SK-N-DZ (cell line): ENCODE measurements at regions not wholly inside any gene's neighbourhood (a gene's known extent, or its start where the extent isn't known, plus 50 kb on each side); places are given as distances from the start of the nearest gene placed in this dataset.
"Not testable (repeated sequence)": the region's sequence is repeated elsewhere in the genome, so short reads cannot be mapped to it uniquely, and the experiment has no call there.

Experiments used
- DNase-seq: peaks from one replicate; pipeline ENCODE4 v3.0.0-alpha.2; 2015; ENCODE audit warnings: low spot score

DNA sequence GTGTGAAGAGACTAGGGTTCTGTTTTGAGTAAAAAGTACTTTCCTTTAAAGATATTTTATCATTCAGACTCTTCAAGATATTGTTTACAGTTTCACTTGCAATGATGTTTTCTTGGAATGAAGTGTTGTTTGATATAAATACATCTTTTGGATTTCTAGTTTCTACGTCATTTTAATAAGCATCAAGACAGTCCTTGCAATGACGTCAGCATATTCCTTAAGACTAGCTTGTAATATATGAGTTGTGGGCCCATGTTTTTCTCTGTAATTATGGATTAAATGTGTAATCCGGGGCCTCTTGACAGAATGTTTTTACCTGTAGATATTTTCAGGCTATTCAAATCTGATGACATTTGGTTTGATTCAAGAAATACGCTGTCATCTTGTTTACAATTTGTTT is 66.1 kb downstream of the RBMX2 start:
- no peak for DNase-seq

DNA sequence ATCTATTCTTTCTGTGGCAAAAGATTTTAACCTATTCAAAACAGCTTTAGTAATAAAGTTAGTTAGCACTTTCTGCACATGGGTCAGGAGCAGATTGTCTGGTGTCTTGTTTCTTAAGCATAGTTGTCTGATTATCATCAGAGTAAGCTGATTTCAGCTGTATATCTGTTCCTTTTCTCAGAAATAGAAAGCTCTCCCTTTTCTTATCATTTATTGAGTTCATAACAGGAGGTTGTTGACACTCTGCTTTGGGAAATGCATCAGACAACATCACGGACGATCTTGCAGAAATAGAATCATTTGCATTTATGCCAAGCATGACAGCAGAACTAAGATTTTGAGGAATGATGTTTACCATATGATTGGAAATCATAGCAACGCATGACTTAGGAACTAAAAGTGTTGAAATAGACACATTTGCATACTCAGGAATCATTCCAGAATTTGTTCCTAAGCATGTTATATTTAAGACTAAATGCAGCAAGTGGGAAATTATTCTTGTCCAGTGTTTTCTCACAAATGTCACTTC is 66.7 kb downstream of the RBMX2 start:
- peak; percentile 54 for DNase-seq

DNA sequence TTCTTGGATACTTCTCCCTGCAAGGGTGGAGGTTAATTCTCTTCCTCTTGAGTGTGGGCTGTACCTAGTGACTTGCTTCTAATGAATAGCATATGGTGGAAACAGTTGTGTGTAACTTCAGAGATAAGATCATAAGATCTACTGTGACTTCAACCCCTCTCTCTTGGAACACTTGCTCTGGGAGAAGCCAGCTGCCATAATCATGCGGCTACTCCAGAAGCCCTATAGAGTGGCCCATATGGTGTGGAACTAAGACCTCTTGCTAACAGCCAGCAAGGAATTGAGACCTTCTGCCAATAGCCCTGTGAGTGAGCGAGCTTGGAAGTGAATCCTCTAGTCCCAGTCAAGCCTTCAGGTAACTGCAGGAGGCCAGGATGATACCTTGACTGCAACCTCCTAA is 81.1 kb downstream of the RBMX2 start:
- peak; percentile 56 for DNase-seq

DNA sequence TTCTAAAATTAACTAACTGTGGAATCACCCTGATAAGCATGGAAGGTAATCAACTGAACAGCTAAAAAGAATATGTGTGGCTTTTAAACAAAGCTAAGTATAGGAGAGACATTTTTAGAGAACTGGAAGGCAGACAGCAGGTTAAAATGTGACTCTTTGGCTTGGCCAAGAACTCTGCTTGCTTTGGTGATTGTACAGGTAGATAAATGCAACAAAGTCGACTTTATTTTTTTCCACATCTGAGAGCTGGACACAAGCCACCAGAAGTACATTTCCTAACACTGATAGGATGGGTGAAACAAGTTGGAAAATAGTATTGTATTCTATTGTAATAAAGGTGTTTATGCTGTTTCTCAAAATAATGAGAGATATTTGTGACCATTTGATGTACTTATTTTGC is 84.1 kb downstream of the RBMX2 start:
- no peak for DNase-seq

DNA sequence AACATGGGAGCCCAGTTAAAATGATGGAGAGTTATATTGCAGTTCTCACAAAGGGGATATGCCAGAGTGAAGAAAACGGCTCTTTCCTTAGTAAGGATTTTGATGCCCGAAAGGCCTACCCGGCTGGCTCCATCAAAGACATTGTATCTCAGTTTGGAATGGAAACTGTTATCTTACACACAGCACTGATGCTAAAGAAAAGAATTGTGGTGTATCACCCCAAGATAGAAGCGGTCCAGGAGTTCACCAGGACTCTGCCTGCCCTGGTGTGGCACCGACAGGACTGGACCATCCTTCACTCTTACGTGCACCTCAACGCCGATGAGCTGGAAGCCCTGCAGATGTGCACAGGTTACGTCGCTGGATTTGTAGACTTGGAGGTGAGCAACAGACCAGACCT is 93.7 kb downstream of the RBMX2 start:
- not testable (repeated sequence) for DNase-seq

DNA sequence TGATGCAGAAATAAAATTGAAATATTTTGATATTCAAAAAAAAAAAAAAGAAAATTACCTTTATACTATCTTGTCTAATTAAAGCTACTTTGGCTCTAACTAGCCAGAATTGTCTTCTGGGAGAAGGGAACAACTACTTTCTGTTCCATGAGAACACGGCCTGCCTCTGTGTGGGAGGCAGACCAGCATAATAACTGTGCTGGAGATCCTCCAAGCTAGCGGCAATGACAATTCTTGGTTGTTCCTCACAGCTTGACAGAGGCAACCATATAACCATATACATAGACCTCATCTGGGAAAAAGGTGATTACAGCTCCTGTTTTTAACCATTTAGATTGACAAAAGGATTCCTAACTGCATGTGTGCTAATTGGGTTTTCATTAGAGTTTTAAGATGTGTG is 95.7 kb downstream of the RBMX2 start:
- no peak for DNase-seq

DNA sequence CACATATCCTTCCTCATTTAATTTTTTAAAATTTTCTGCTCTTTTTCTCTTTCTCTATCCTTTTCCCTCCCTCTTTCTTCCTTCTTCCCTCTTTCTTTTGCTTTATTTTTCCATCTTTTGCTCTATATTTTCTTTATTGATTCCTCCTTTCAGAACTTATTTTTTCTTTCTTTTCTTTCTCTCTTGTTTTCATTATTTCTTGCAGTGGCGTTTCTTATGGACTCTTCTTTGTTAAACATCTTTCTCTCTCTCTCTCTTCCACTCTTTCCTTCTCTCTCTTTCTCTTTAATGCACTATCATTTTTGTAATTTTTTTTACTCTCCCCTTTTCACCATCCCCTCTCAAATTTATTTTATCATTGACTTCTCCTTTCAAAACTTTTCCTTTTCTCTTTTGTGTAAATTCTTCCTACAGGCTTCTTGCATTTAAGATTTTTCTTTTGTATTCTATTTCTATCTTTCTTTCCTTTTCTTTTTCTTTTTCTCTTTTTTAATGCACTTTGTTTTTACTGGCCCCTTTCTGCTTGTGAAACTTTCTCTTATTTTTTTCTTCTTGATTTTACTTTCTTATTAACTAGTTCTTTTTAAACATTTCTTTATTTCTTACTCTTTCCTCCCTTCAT is 97.0 kb downstream of the RBMX2 start:
- no peak for DNase-seq

DNA sequence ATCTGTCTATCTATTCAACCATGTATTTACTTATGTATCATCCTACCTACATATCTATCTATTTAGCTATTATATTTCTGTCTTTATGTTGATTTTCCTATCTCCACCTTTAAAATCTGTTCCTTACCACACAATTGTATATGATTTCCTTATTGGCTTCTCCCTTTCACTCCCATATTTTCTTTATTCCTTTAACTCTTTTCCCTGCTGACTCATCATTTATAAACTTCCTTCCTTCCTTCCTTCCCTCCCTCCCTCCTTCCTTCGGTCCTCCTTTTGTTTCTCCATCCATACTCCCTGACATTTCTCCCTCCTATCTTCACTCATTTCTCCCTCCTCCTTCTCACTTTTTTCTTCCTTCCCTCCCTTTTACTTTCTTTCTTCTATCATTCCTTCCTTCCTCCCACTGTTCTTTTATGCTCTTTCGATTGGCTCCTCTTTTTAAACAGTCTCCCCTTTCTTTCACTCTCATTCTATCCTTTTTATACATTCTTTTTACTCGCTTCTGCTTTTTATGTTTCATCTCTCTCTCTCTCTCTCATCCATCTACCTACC is 100.3 kb downstream of the RBMX2 start:
- no peak for DNase-seq

DNA sequence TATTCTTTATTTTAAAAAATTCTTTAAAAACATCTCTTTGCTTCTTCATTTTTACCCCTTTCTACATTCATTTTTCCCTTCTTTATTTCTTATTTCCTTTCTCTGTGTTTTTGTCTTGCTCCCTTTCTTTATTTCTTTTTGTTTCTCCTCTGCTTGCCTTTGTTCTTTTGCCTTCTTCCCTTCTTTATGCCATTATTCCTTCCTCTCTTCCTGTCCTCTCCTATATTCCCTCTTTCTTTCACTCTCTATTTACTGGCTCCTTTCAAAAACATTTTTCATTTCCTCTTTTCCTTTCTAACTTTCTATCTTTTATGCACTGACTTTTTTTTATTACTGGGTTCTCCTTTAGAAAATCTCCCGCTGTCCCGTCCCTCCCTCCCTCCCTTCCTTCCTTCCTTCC is 102.2 kb downstream of the RBMX2 start:
- DNase-seq, result no peak

DNA sequence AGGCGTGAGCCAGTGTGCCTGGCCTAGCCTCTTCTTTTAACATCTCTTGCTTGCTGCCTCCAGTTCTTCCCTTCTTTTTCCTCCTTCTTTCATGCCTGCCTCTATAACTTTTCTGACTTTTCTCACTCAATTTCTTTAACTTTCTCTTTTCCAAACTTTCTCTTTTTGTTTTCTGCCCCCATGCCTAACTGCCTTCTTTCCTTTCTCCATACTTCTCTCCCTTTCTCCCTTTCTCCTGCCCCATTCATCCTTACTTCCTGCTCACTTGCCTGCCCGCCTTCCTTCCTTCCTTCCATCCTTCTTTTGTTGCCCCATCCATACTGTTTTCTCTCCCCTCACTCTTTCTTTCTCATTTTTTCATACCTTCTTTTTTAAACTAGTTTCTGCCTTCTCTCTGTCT is 105.2 kb downstream of the RBMX2 start:
- no peak for DNase-seq

DNA sequence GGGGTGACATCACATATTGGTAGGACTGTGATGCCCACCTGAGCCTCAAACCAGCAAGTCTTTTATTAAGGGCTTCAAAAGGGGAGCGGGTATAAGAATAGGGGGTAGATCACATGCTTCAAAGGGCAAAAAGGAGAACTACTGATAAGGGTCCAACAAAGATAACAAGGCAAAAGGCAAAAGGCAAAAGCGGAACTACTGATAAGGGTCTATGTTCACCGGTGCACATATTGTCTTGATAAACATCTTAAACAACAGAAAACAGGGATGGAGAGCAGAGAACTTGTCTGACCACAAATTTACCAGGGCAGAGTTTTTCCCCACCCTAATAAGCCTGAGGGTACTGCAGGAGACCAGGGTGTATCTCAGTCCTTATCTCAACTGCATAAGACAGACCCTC is 110.7 kb downstream of the RBMX2 start:
- not testable (repeated sequence) for DNase-seq

DNA sequence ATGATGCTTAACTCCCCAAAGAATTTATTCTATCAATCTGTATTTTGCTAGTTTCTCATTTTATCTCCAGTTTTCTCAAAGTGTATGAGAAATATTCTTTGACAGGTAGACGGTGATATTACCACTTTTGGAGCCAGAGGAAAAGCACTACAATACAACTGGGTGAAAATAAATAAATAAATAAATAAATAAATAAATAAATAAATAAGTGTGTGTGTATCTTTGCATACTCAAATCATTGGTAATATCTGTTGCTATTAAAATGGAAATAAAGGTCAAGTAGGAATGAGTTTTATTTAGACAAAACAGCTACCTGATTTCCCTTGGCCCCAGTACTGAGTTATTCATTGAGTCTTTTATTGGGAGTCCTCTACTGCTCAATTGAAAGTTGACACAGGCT is 114.3 kb downstream of the RBMX2 start:
- DNase-seq, result no peak

DNA sequence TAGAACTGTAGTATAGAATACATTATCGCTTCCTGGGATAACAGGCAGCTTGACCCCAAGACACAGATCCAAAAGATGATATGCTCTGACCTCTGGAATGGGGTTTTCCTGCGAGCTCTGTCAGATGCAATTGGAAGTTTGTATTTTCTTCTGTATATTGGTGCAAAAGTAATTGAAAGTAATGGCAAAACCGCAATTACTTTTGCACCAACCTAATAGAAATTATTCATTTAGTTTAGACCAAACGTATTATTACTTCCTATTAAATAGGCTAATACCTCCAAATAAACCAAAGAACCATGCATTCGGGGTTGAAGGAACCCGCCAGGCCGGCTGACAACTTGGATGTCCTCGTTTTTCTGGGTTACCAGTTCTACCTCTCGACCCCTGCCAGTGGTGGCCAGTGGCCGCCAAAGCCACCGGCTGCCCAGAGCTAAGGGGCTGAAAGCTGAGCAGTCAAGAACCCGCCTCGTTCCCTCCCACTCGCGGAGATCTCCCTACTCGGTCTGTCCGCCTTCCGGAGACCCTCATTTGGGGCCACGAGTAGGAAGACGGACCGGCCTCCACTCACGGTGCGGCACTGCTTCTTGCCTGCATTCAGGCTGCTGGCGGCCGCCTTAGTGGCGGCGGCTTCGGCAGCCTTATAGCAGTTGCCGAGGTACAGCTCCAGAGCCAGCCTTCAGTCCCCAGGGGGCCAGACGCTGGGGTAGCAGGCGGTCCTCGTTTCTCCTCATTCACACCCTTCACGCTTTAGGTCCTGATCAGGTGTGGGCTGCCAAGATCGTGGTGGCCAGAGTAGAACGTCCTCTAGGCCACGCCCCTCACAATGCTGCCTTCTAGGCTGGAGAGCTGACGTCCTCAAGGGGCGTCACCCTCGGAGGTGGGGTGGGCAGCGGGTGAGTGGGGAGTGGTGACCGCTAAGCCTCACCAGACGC is 121.9 kb downstream of the RBMX2 start:
- peak; percentile 69 for DNase-seq

DNA sequence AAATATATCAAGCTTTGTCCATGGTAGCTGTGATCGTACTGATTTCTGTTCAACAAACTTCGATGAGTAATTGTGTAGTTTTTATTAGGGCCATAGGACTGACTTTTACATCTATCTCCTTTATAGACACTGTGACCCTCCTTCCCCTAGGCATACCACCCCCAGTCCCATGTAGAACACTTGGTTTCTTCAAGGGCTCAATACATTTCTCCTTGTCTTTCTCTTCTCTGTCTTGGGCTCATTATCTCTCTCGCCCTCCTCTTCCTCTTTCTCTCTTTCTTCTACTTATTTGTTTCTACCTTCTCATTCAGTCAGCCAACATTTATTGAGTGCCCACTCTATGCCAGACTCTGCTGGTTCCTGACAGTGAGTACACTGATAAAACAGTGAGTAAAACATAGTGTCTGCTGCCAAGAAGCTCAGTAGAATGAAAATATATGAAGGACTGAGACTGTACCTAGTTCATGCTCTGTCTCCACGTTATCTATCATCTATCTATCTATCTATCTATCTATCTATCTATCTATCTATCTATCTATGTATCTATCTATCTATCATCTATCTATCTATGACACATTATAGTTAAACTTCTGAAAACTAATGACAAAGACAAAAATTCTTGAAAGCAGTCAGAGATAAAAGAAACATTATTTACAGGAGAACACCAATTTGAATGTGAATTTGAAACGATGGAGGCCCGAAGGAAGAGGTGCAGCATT is 122.8 kb downstream of the RBMX2 start:
- no peak for DNase-seq

DNA sequence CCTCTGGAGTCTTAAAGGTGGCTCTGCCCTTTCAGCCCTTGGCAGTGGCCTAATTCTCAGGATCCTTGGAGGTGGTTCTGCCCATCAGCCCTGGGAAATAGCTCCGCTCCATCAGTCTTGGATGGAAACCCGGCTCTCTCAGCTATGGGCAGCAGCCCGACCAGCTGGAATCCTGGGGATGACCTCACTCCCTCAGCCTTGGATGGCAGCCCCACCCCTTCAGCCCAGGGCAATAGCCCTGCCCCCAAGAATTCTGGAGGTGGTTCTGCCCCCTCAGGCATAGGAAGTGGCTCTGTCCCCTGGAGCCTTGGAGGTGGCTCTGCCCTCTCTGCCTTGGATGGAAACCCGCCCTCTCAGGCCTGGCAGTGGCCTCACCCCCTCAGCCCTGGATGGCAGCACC is 127.7 kb downstream of the RBMX2 start:
- no peak for DNase-seq

DNA sequence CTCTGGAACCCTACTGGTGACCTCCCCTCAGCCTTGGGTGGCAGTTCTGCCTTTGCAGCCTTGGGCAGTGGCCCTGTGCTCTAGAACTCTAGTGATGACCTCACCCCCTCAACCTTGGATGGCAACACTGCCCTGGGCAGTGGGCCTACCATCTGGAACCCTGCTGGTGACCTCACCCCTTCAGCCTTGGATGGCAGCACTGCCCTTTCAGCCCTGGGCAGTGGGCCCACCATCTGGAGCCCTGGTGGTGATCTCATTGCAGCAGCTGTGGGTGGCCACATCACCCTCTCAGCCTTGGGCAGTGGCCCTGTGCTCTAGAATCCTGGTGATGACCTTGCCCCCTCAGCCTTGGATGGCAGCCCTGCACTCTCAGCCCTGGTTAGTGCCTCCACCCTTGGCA is 129.3 kb downstream of the RBMX2 start:
- DNase-seq, result no peak

DNA sequence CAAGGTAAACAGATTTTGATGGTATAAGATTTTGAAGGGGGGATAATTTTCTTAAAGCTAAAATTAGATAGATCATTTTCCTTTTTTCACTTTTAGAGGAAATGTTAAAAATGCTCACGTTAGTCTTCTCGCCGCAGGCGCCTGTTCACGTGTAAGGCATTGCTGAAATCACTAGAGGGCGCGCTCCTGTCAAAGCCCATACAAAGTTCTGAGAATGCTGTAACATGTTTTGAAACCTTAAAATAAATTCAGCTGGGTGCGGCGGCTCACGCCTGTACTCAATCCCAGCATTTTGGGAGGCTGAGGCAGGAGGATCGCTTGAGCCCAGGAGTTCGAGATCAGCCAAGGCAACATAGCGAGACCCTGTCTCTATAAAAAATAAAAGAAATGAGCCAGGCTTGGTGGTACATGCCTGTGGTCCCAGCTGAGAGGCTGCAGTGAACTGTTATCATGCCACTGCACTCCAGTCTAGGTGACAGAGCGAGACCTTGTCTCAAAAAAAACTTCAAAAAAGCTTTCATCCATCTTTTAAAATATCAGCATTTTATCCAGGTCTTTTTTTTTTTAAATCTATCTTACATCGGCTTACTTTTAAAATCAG is 138.0 kb downstream of the RBMX2 start:
- DNase-seq, result peak; percentile 35

DNA sequence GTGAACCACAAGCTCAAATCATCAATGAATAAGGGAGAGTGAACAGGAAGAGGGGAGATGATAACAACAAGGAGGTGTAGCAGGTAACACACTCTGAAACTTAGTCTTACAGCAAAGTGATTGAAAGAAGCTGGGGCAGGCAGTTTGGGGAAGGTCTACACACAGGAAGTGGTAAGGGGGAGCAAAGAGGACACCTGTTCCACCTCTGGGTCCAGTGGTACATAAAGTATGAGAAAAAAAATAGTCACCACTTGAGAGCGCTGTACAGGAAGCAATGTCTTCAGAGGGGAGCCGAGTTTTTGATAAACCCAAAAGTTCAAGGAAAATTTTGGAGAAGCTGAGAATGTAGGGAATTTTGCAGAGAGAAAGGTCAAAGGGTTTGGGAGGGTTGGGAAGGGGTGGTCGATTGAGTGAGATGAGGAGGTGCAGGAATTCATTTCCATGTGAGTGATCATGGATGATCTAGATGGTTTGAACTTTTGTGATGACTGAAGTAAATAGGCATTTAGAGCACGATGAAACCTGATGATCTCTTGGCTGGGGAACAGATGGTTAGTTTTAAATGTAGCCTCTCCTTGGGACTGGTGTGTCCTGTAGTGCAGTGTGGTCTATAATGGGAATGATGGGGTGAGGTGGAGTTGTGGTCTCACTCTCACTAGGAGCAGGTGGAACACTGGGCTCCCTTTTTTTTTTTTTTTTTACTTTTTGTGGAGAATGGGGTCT is 142.0 kb downstream of the RBMX2 start:
- no peak for DNase-seq

DNA sequence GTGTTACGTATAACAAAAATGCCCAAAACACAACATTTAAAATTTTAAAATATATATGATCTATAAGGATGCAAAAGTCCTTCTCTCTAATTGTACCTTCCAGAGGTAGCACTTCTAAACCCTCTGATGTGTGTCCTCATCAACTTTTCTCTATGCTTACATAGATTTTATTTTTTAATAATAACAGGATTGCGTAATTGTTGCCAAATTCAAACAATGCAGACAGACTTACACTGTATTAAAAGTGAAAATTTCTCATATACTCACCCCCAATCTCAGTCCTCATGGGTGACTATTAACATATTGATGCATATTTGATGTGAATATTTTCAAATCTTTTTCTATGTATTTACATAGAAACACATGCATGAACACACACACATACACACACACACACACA is 144.0 kb downstream of the RBMX2 start:
- DNase-seq, result no peak

DNA sequence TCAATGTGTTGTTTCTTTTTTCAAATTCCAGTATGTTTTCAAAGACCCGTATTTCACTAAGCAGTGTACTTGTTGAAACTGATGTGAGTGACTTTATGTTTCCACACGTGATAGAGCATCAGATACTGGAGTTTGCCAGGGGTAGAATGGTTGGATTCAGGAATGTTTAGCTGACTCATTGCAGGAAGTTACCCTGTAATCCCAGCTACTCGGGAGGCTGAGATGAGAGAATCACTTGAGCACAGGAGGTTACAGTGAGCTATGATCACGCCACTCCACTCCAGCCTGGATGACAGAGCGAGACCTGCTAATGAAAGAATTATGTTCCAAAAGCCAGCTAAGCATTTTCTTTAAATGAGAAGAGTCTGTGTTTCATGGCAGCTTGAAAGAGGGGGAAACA is 147.6 kb downstream of the RBMX2 start:
- not testable (repeated sequence) for DNase-seq

DNA sequence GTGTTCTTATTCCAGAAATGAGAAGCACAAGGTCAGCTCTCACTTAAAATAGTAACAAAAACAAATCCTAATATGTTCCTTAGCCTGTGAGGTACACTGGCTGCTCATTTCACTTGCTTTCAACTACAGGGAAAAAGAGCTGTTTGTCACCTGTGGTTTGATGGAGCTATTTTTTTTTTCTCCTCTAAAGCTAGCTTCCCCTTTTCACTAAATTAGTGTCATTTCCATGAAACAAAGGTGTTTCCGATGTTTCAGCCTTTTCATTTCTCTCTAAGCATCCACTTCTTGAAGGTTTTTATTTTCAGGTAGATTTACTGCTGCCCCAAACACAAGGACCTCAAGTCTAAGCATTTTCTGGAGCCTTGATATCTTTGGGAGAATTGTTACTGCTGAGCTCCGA is 148.6 kb downstream of the RBMX2 start:
- no peak for DNase-seq
